ENCODE measurements at regions not wholly inside any gene's neighbourhood (a gene's known extent, or its start where the extent isn't known, plus 50 kb on each side); places are given as distances from the start of the nearest gene placed in this dataset.

DNA sequence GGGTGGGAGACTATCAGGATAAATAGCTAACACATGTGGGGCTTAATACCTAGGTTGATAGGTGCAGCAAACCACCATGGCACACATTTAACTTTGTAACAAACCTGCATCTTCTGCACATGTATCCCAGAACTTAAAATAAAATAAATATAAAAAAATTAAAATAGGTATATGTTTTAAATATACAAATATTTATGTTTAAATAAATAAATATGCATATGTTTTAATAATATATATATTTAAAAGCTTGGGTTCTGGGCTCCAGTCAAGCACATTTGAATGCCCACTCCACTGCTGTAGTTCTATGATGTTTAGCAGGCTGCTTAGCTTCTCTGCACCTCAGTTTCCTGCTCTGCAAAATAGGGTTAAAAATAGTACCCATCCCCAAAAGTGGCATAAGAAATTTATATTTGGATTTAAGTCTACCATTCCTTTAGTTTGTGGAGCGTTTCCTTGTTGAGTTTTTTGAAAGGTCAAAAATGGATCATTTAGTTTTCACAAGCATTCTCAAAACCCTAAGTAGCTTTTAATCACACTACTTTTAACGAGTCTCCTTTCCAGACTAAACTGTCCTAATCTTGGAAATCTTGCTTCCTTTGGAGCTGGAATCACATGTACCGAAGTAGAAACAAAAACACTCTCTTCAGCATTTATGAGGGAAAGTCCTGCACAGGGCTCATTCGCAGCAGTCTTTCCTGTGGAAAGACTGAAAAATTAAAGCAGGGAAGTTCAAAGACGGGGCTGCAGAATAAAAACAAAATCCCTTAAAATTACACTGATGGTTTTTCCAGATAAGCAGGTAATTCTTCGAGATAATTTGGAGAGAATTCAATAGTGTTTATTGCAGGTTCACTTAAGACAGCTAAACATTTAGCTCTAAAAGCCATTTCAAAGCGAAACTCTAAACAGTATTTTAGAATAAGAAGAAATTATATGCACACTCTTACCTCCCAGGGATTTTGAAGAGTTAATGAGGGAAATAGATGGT, 111.7 kb upstream of the LYZL1 start:
- intact Hi-C loops (cut with micrococcal nuclease): no loop called here

GRCh38 chr10:29181936-29182335, 106.9 kb upstream of the LYZL1 start:
- Histone ChIP-seq H3K9me3 (ENCODE audit: control insufficient read depth in 1 of 2, low read length in 2 of 2) (no peaks in the 10 kb centered on the region), H3K36me3 (ENCODE audit: insufficient read depth, low read length) (no peaks in the 10 kb centered on the region), H3K4me1 (ENCODE audit: insufficient read depth, low read length) (no peaks in the 10 kb centered on the region), H3K4me3 (ENCODE audit: low read length in 2 of 2) (no peak overlapping the region), H3K27ac (ENCODE audit: low read depth, low read length) (no peak overlapping the region), H3K27me3 (ENCODE audit: insufficient read depth, low read length) (no peaks in the 10 kb centered on the region)
- Mint-ChIP-seq H3K27ac (no peak overlapping the region), H3K36me3 (no peaks in the 10 kb centered on the region), H3K27me3 (peaks cover 3 to 11% of the 10 kb centered on the region in 2 donors), H3K9me3 (peaks cover 0 to 3% (median 0%) of the 10 kb centered on the region in 8 donors), H3K4me1 (no peaks in the 10 kb centered on the region), H3K4me3 (no peak overlapping the region)
- CTCF ChIA-PET (ENCODE audit: partially characterized antibody): no interaction called here
- intact Hi-C loops (cut with micrococcal nuclease): no loop called here
- POLR2A ChIA-PET (ENCODE audit: partially characterized antibody): no interaction called here
- DNase-seq: no peak

More for the DNA sequence above, 111.7 kb upstream of the LYZL1 start:
- no peak overlapping the region for H3K27ac ChIP-seq (ENCODE audit: low read depth, low read length)
- ChIA-PET POLR2A (ENCODE audit: partially characterized antibody) (no interaction called here), CTCF (ENCODE audit: partially characterized antibody) (no interaction called here)
- H3K36me3 Mint-ChIP-seq: no peaks in the 10 kb centered on the region
- no peaks in the 10 kb centered on the region for H3K36me3 ChIP-seq (ENCODE audit: insufficient read depth, low read length)
- DNase-seq: no peak
- H3K9me3 Mint-ChIP-seq: peaks cover 0 to 5% (median 0%) of the 10 kb centered on the region in 8 donors
- no peak overlapping the region for H3K4me3 Mint-ChIP-seq
- no peak overlapping the region for H3K27ac Mint-ChIP-seq
- no peak overlapping the region for H3K4me3 ChIP-seq (ENCODE audit: low read length in 2 of 2)
- peaks cover 3 to 12% of the 10 kb centered on the region in 2 donors for H3K27me3 Mint-ChIP-seq
- H3K4me1 ChIP-seq (ENCODE audit: insufficient read depth, low read length): no peaks in the 10 kb centered on the region
- no peaks in the 10 kb centered on the region for H3K9me3 ChIP-seq (ENCODE audit: control insufficient read depth in 1 of 2, low read length in 2 of 2)
- H3K27me3 ChIP-seq (ENCODE audit: insufficient read depth, low read length): no peaks in the 10 kb centered on the region
- no peaks in the 10 kb centered on the region for H3K4me1 Mint-ChIP-seq

- no peaks in the 10 kb centered on the region for H3K36me3 ChIP-seq (ENCODE audit: insufficient read depth, low read length)
- Mint-ChIP-seq H3K27ac (no peak overlapping the region), H3K4me3 (no peak overlapping the region), H3K4me1 (no peaks in the 10 kb centered on the region), H3K27me3 (peaks cover 4 to 10% of the 10 kb centered on the region in 2 donors), H3K36me3 (no peaks in the 10 kb centered on the region), H3K9me3 (peaks cover 0 to 3% (median 0%) of the 10 kb centered on the region in 8 donors)
- no peaks in the 10 kb centered on the region for H3K4me1 ChIP-seq (ENCODE audit: insufficient read depth, low read length)
- intact Hi-C loops (cut with micrococcal nuclease): no loop called here
- DNase-seq: no peak
- no peaks in the 10 kb centered on the region for H3K27me3 ChIP-seq (ENCODE audit: insufficient read depth, low read length)
- ChIA-PET CTCF (ENCODE audit: partially characterized antibody) (no interaction called here), POLR2A (ENCODE audit: partially characterized antibody) (no interaction called here)
- H3K27ac ChIP-seq (ENCODE audit: low read depth, low read length): no peak overlapping the region
- H3K4me3 ChIP-seq (ENCODE audit: low read length in 2 of 2): no peak overlapping the region
- H3K9me3 ChIP-seq (ENCODE audit: control insufficient read depth in 1 of 2, low read length in 2 of 2): no peaks in the 10 kb centered on the region
Measured at GRCh38 chr10:29183301-29183945, 105.4 kb upstream of the LYZL1 start.

GRCh38 chr10:29184205-29185000, 104.5 kb upstream of the LYZL1 start:
- peaks cover 4 to 5% of the 10 kb centered on the region in 2 donors for H3K27me3 Mint-ChIP-seq
- H3K9me3 ChIP-seq (ENCODE audit: control insufficient read depth in 1 of 2, low read length in 2 of 2): no peaks in the 10 kb centered on the region
- H3K9me3 Mint-ChIP-seq: peaks cover 0 to 3% (median 0%) of the 10 kb centered on the region in 8 donors
- ChIA-PET POLR2A (ENCODE audit: partially characterized antibody) (no interaction called here), CTCF (ENCODE audit: partially characterized antibody) (no interaction called here)
- no peak for DNase-seq
- H3K36me3 Mint-ChIP-seq: no peaks in the 10 kb centered on the region
- H3K4me3 Mint-ChIP-seq: no peak overlapping the region
- H3K4me1 Mint-ChIP-seq: no peaks in the 10 kb centered on the region
- no peaks in the 10 kb centered on the region for H3K27me3 ChIP-seq (ENCODE audit: insufficient read depth, low read length)
- no peaks in the 10 kb centered on the region for H3K4me1 ChIP-seq (ENCODE audit: insufficient read depth, low read length)
- H3K36me3 ChIP-seq (ENCODE audit: insufficient read depth, low read length): no peaks in the 10 kb centered on the region
- intact Hi-C loops (cut with micrococcal nuclease): no loop called here
- no peak overlapping the region for H3K27ac ChIP-seq (ENCODE audit: low read depth, low read length)
- no peak overlapping the region for H3K4me3 ChIP-seq (ENCODE audit: low read length in 2 of 2)
- no peak overlapping the region for H3K27ac Mint-ChIP-seq

DNA sequence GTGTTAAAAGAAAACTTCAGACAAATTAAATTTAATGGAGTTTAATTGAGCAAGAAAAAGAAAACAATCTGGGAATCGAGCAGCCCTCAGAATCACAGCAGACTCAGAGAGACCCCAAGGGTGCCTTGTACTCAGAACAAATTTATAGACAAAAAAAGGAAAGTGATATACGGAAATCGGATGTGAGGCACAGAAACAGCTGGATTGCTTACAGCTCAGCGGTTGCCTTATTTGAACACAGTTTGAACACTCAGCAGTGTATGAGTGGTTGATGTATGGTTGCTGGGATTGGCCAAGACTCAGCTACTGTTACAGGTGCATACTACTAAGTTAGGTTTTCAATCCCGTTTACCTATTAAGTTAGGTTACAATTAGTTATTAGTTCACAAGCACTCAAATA, 103.8 kb upstream of the LYZL1 start:
- H3K36me3 Mint-ChIP-seq: no peaks in the 10 kb centered on the region
- H3K27me3 ChIP-seq (ENCODE audit: insufficient read depth, low read length): no peaks in the 10 kb centered on the region
- H3K4me3 Mint-ChIP-seq: peak overlapping the region in 1 of 8 donors; percentile 41
- no peak overlapping the region for H3K27ac ChIP-seq (ENCODE audit: low read depth, low read length)
- no peaks in the 10 kb centered on the region for H3K4me1 Mint-ChIP-seq
- no peak overlapping the region for H3K27ac Mint-ChIP-seq
- no peaks in the 10 kb centered on the region for H3K9me3 ChIP-seq (ENCODE audit: control insufficient read depth in 1 of 2, low read length in 2 of 2)
- intact Hi-C loops (cut with micrococcal nuclease): no loop called here
- no peak overlapping the region for H3K4me3 ChIP-seq (ENCODE audit: low read length in 2 of 2)
- peaks cover 0 to 3% (median 0%) of the 10 kb centered on the region in 8 donors for H3K9me3 Mint-ChIP-seq
- no peaks in the 10 kb centered on the region for H3K36me3 ChIP-seq (ENCODE audit: insufficient read depth, low read length)
- H3K4me1 ChIP-seq (ENCODE audit: insufficient read depth, low read length): no peaks in the 10 kb centered on the region
- POLR2A ChIA-PET (ENCODE audit: partially characterized antibody): no interaction called here
- no peak for DNase-seq
- H3K27me3 Mint-ChIP-seq: peaks cover 4% of the 10 kb centered on the region in 2 donors
- CTCF ChIA-PET (ENCODE audit: partially characterized antibody): no interaction called here

GRCh38 chr10:29186221-29186620, 102.6 kb upstream of the LYZL1 start:
- Histone ChIP-seq H3K36me3 (ENCODE audit: insufficient read depth, low read length) (no peaks in the 10 kb centered on the region), H3K27ac (ENCODE audit: low read depth, low read length) (no peak overlapping the region), H3K27me3 (ENCODE audit: insufficient read depth, low read length) (no peaks in the 10 kb centered on the region), H3K4me3 (ENCODE audit: low read length in 2 of 2) (no peak overlapping the region), H3K9me3 (ENCODE audit: control insufficient read depth in 1 of 2, low read length in 2 of 2) (no peaks in the 10 kb centered on the region), H3K4me1 (ENCODE audit: insufficient read depth, low read length) (no peaks in the 10 kb centered on the region)
- Mint-ChIP-seq H3K27me3 (peaks cover 5 to 7% of the 10 kb centered on the region in 2 donors), H3K4me1 (no peaks in the 10 kb centered on the region), H3K4me3 (no peak overlapping the region), H3K9me3 (peaks cover 0 to 3% (median 0%) of the 10 kb centered on the region in 8 donors), H3K36me3 (no peaks in the 10 kb centered on the region), H3K27ac (no peak overlapping the region)
- DNase-seq: no peak
- ChIA-PET CTCF (ENCODE audit: partially characterized antibody) (no interaction called here), POLR2A (ENCODE audit: partially characterized antibody) (no interaction called here)
- intact Hi-C loops (cut with micrococcal nuclease): no loop called here

- Histone ChIP-seq H3K27me3 (ENCODE audit: insufficient read depth, low read length) (no peaks in the 10 kb centered on the region), H3K4me3 (ENCODE audit: low read length in 2 of 2) (no peak overlapping the region), H3K36me3 (ENCODE audit: insufficient read depth, low read length) (no peaks in the 10 kb centered on the region), H3K27ac (ENCODE audit: low read depth, low read length) (no peak overlapping the region), H3K9me3 (ENCODE audit: control insufficient read depth in 1 of 2, low read length in 2 of 2) (no peaks in the 10 kb centered on the region), H3K4me1 (ENCODE audit: insufficient read depth, low read length) (no peaks in the 10 kb centered on the region)
- H3K27me3 Mint-ChIP-seq: peaks cover 5 to 7% of the 10 kb centered on the region in 2 donors
- no peaks in the 10 kb centered on the region for H3K36me3 Mint-ChIP-seq
- H3K4me3 Mint-ChIP-seq: no peak overlapping the region
- ChIA-PET CTCF (ENCODE audit: partially characterized antibody) (no interaction called here), POLR2A (ENCODE audit: partially characterized antibody) (no interaction called here)
- peaks cover 0 to 7% (median 0%) of the 10 kb centered on the region in 8 donors for H3K9me3 Mint-ChIP-seq
- no peak for DNase-seq
- no peaks in the 10 kb centered on the region for H3K4me1 Mint-ChIP-seq
- intact Hi-C loops (cut with micrococcal nuclease): no loop called here
- no peak overlapping the region for H3K27ac Mint-ChIP-seq
Measured at GRCh38 chr10:29189256-29189655, 99.6 kb upstream of the LYZL1 start.

Data from CD4-positive, alpha-beta memory T cell (primary cell).